Fibroblast of gingiva (primary cell): ENCODE measurements at regions not wholly inside any gene's neighbourhood (a gene's known extent, or its start where the extent isn't known, plus 50 kb on each side); places are given as distances from the start of the nearest gene placed in this dataset.

Experiments used
- DNase-seq: peaks from one replicate; pipeline ENCODE4 v3.0.0-alpha.2; 2011; ENCODE audit warnings: low read depth

- DNase-seq: no peak
Observed at GRCh38 chr14:22513066-22513812, 75.8 kb downstream of the DAD1 start.

GRCh38 chr14:22512106-22512814 lies 76.8 kb downstream of the DAD1 start:
- no peak for DNase-seq

- no peak for DNase-seq
Observed at GRCh38 chr14:22510527-22511110, 78.4 kb downstream of the DAD1 start.

- DNase-seq: no peak
Observed at GRCh38 chr14:22509751-22510300, 79.2 kb downstream of the DAD1 start.

GRCh38 chr14:22509036-22509709 lies 79.9 kb downstream of the DAD1 start:
- no peak for DNase-seq

- DNase-seq: no peak
Observed at GRCh38 chr14:22508662-22509035, 80.4 kb downstream of the DAD1 start.

- no peak for DNase-seq
Observed at GRCh38 chr14:22508150-22508457, 80.9 kb downstream of the DAD1 start.

GRCh38 chr14:22506778-22507351 lies 82.2 kb downstream of the DAD1 start:
- no peak for DNase-seq

- DNase-seq: no peak
Observed at GRCh38 chr14:22506378-22506710, 82.7 kb downstream of the DAD1 start.

GRCh38 chr14:22505697-22506377 lies 83.2 kb downstream of the DAD1 start:
- no peak for DNase-seq

GRCh38 chr14:22505309-22505696 lies 83.7 kb downstream of the DAD1 start:
- no peak for DNase-seq

- DNase-seq: no peak
Observed at GRCh38 chr14:22502551-22502950, 86.5 kb downstream of the DAD1 start.

- DNase-seq: no peak
Observed at GRCh38 chr14:22502007-22502406, 87.0 kb downstream of the DAD1 start.

- no peak for DNase-seq
Observed at GRCh38 chr14:22500954-22501726, 87.9 kb downstream of the DAD1 start.

- DNase-seq: no peak
Observed at GRCh38 chr14:22500525-22500924, 88.5 kb downstream of the DAD1 start.

- DNase-seq: no peak
Observed at GRCh38 chr14:22497671-22498093, 91.3 kb downstream of the DAD1 start.

- no peak for DNase-seq
Observed at GRCh38 chr14:22497144-22497423, 91.9 kb downstream of the DAD1 start.

GRCh38 chr14:22494486-22495135 lies 94.4 kb downstream of the DAD1 start:
- DNase-seq: no peak

GRCh38 chr14:22493753-22494152 lies 95.3 kb downstream of the DAD1 start:
- DNase-seq: no peak

GRCh38 chr14:22492622-22493542 lies 96.1 kb downstream of the DAD1 start:
- DNase-seq: no peak
